ENCODE measurements at regions not wholly inside any gene's neighbourhood (a gene's known extent, or its start where the extent isn't known, plus 50 kb on each side); places are given as distances from the start of the nearest gene placed in this dataset.
A peak's percentile ranks its signal among the peaks of the same experiment; 100 is the strongest.

DNA sequence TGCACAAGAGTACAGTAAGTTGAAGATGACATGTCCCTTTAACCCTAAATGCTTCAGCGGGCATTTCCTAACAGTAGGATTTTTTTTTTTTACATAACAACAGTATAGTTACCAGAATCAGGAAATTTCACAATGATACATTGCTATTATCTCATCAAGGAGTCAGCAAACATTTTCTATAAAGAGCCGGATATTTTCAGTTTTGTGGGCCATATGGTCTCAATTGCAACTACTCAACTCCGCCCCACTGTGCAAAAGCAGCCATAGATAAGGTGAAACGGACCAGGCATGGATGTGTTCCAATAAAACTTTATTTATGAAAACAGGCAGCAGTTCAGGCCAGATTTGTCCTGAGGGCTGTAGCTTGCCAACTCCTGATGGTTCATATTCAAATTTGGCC, 130.6 kb downstream of the SMAD6 start:
- no peak for DNase-seq

DNA sequence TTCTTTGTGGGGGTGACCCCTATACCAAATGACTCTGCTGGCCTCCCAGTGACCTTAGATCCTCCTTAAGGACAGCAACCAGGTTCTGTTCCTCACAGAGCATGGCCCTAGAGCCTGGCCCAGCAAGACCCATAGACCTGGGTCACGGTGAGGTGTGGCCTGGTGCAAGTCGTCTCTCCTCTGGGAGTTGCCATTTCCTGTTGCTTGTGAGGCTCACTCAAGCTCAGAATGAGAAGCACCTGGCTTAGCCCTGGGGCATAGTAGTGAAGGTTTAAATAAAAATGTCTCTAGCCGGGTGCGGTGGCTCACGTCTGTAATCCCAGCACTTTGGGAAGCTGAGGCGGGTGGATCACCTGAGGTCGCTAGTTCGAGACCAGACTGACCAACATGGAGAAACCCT, 131.3 kb downstream of the SMAD6 start:
- no peak for DNase-seq

DNA sequence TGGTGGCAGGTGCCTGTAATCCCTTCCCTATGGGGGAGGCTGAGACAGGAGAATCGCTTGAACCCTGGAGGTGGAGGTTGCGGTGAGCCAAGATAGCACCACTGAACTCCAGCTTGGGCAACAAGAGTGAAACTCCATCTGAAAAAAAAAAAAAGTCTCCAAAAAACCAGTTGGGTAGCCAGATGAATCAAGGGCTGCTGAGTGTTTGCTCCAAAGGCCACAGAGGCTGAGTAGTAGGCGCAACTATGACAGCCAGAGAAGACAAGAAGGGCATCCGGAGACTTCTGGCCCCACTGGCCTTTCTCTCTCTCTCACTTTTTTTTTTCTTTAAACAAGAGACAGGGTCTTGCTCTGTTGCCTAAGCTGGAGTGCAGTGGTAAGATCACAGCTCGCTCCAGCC, 131.8 kb downstream of the SMAD6 start:
- DNase-seq = no peak

DNA sequence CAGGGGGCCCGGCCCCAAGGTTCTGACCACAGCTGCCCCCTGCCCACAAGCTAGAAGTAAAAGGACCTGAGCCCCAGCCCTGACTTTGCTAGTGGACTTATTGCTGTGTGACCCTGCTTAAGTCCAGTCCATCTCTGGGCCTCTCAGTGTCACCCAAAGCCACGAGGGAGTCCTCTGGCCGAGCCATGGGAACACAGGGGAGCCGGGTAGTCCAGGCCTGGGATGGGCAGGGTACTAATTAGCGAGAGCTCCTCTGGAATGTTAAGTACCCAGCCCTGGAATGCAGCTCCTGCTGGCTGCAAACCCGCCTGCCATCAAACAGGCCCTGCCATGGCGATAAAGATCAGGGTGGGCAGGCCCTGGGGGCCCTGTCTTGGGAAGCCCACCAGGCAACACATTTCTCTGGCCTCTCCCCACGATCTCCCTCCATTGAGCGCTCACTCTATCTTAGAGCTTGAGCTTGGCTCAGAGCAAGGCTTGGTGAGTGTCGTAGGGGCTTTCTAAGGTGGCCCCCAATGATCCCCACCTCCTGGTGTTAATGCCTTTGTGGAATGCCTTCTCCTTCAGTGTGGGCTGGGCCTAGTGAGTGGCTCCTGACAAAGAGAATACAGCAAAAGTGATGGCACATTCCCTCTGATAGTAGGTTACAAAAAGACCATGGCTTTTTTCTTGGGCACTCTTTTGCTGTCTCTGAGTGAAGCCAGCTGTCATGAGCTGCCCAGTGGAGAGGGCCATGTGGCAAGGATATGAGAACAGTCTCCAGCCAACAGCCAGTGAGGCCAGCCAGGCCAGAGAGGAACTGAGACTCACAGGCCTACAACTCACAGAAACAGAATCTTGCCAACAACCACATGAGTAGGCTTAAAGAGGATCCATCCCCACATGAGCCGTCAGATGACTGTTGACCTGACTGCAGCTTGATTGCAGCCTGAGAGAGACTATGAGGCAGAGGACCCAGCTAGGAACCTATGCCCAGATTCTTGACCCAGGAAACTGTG, 133.1 kb downstream of the SMAD6 start:
- no peak for DNase-seq

DNA sequence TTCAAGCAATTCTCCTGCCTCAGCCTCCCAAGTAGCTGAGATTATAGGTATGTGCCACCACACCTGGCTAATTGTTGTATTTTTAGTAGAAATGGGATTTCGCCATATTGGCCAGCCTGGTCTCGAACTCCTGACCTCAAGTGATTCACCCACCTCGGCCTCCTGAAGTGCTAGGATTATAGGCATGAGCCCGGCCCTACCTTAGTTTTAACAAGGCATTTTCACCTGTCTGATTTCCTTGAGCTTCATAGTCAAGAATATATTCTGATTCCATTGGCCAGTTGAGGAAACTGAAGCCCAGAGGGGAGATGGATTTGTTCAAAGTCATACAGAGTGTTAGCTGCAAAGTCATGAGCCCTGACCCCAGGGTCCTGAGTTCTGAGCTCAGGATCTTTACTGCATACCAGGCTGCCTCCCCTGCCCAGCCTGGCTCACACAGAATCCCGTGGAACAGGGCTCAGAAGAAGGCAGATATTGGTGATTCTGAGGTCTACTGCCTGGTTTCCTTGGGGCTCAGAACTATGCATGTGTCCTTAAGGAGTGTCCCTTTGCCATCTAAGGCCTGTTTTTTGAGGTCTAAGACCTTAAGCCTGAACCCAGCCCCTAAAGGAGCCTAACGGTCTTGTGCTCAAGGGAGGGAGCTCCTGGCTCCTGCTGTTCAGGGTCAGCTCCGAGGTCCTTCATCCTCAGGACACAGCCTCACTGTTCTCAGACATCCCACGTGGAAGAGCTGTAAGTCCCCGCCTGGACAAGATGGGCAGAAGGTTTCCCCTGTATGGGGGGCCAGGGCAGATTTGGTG, 134.4 kb downstream of the SMAD6 start:
- no peak for DNase-seq

DNA sequence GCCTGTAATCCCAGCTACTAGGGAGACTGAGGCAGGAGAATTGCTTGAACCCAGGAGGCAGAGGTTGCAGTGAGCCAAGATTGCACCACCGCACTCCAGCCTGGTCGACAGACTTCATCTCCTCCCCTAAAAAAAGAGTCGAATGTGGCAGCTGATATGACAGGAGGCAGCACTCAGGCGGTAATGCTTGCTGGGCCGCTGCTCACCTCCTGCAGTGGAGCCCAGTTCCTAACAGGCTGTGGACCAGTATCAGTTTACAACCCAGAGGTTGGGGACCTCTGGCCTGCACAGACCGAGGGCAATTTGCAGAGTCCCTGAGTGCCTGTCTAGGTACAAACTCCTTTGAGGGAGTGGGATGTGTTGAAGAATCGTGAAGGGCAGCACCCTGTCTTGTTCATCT, 136.2 kb downstream of the SMAD6 start:
- DNase-seq = no peak

DNA sequence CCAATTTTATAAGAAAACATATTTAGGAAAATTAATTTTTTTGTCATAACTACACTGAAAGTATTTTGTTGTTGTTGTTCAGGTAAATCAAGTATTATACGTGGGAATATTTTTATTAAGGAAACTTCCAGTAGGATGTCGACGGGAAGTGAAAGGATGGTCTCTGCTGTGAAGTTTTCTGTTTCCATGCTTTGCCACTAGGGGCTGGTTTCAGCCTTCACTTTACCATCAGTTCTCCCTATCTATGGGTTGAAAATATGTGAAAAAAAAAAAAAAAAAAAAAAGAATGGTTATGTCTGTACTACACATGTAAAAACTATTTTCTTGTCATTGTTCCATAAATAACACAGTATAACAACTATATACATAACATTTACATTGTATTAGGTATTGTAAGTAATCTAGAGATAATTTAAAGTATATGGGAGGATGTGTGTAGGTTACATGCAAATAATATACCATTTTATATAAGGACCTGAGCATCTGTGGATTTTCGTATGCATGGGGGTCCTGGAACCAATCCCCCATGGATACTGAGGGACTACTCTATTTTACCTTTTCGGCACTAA, 136.7 kb downstream of the SMAD6 start:
- peak; percentile 77 for DNase-seq

DNA sequence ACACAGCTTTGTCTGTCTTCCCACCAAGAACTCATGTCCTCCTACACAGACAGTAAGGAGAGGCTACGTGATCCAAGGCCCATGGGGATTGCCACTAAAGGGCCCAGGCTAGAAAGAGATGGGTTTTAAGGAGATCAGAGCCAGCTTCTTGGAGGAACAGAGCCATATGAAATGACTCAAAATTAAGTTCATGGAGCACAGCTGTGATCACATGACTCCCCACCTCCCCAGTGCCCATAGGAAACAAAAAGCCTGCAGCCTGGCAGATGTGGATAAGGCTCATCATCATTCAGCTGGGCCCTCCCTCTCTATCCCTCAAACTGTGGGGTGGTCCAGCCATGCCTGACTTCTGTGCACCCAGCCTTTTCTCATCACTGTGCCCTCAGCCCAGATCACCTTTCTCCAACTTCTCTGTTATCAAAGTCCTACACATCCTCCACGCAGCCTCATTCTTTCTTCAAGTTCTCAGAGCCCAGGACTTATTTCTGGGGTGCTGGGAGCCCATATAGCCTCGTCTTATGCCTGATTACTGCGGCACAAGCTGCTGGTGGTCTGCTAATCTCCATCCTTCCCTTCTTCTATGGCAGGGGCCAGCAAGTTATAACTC, 137.6 kb downstream of the SMAD6 start:
- DNase-seq = no peak

DNA sequence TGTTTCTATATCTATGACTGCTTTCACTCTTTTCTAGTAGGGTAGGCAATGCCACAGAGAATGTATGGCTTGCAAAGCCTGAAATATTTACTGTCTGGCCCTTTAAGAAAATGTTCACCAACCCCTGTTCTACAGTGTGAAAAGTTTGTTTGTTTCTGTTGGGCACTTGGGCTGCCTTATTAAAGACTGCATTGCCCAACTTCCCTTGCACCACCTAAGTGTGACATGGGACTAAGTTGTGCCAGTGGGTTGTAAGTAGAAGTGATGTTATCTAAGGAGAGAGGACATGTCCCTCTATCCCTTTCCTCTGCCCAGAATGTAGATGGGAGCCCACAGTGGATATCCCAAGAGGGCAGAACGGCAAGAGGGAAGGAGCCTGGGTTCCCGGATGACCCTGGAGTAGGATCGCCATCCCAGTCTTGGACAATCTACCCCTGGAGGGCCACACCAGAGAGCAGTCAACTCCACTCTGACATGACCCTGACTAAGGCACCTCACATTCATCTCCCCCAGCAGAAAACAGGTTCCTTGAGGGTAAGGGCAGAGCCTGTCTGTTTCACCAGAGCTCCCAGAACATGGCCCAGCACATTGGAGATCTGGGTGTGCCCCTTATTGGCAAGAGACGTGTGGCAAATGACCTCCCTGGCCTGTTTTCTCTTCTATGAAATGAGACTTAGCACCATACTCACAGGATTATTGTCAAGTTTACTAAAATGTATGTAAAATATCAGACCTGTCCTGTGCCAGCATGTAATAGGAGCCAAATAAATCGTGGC, 138.8 kb downstream of the SMAD6 start:
- DNase-seq = no peak

DNA sequence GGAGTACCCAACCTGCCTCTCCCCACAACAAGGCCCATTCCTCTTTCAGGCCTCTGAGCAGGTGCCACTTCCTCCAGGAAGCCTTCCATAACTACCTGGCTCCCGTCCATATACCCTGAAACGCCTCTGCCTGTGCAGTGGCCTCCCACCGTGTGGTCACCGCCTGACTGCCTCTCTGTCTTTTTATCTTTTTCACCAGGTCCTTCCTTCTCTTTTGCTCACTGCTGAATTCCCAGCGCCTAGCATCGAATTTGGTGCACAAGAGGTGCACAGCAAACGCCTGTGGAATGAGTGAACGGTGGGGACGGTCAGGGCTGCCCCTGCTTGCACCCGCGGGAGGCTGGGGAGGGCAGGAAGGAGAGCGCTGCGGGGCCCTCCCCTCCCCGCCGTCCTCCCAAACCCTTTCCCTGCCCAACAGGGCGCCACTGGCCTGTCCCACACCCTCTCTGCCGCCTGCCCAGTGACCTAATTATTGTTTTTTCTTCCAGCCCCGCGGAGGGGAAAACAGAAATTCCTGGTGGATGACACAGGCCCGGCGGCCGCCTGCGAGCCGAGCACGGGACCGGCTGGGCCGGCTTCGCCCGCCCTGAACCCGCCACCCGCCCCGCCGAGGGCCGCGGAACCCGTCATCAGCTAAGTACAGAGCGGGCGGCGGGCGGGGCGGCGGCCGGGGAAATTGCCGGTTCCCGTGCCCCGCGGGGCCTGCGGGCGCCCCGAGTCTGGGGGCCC, 140.1 kb downstream of the SMAD6 start:
- peak; percentile 88 for DNase-seq

DNA sequence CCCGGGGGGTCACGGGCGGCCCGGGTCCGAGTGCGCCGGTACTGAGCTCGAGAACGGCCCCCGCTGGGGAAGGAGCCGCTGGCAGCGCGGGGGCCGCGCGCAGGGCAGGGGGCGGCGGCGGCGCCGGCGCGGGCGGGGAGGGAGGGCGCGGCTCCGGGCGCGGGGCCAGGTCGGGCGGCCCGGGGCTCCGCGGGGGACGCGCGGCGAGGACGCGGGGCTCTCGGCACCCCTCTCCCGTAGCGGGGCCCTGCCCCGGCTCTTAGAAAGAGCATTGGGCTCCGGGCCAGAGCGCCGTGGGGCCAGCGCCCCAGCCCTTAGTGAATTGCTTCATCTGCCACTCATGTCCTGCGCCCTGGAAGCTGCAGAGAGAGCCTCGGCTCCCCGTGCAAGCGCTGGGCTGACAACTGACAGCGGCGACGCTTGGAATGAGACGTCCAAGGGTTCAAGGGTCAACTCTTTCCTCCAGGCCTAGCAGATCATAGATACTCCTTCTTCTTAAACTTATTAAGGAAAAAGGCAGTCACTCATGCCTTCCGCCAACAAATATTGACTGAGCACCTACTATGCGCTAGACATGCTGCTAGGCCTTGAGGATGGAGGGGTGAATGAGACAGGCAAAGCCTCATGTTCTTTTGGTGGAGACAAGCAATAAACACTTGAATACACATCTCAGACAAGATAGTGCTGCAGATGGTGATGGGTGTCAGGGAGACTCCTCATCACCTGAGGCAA, 140.8 kb downstream of the SMAD6 start:
- DNase-seq = peak; percentile 73

DNA sequence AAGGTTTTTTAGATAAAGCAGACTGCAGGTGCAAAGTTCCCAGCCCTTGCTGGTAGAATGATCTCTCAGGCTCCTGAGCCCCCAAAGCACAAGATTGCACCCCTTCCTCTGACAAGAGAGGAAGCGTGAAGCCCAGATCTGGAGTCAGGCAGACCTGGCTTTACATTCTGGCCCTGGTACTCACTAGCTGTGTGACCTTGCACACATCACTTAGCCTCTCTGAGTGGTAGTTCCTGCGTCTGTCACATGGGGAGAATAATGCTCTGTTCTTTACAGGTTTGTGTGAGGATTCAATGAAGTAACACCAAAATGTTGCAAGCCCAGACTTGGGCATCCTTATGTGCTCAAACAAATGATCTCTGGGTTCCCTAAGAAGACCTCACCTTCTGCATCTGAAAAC, 141.5 kb downstream of the SMAD6 start:
- no peak for DNase-seq

DNA sequence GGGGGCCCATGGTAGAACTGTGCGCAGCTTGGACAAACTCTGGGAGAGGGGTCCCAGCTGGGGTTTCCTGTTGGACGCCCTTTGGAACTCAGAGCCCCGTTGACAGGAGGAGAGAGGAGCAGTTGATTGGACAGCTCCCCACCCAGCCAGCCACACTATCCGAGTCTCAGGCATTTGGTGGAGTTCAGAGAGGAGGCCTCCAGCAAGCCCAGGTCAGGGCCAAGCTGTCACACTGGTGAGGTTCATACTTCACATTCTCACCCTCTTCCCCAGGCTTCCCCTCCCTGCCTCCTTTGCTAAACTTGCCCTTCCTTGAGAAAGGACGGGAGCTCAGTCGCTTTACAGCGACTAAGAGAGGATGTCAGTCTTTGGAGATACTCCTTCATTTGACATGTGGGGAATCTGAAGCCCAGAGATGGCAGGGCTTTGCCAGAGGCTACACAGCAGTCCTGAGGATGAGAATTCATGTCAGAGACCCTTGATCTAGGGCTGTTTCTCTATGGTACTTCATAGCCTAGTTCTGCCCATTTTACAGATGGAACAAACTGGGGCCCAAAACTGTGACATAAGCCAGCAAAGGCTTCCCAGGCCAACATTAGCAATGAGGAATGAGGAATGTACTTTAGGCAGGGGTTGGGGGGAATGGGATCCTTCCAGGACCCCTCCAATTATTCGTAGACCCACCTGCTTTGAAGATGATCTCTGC, 142.2 kb downstream of the SMAD6 start:
- no peak for DNase-seq

DNA sequence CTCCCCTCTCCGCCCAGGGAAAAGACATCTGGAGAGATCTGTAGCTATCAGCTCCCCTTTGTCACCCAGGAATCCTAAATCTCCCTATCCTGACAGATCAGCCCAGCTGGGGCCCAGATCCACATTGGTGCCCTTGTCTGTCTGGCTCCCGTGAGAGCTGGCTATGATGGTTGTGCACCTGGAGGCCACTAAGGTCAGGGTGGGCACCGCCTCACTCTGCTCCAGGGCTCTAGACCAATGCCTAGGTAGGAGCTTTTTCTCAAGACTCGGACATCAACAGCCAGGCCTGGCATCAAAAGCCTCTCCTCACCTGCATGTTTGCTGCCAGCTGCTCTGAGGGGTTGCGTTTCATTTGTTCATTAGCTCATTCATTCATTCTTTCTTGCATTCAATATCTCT, 142.7 kb downstream of the SMAD6 start:
- no peak for DNase-seq

DNA sequence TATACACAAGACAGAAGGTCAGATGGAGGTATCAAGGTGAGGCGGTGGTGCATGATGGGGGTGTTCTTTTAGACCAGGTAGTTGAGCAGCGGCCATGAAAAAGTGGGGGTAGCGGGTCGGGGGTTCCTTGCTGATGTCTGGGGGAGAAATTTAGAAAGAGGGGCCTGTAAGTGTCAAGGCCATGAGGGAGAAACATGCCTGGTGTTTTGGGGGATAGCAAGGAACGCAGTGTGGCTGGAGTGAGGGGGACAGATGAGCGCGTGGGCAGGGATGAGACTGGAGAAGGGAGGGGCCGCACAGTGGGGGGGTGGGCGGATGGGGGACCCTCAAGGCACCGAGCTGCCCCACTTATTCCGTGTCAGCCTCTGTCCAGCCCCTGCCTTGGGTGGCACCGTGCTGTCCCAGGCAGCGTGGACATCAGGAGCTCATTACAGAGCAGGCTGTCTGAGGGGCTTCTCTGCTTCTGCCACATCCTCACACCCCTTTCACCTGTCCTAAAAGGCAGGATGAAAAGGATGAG, 143.3 kb downstream of the SMAD6 start:
- DNase-seq = no peak

DNA sequence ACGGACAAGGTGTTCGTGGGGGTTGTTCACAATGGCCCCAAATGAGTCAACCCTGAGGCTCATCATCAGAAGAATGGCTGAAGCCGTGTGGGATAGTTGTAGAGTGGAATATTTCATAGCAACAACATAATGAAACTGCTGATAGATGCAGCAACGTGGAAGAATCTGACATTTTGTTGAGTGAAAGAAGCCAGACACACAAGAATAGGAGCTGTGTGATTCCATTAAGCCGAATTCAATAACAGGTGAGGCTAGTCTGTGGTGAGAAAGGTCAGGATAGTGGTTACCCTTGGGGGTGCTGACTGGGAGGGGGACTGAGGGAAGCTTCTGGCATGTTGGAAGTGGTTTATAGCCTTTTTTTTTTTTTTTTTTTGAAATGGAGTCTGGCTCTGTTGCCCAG, 144.0 kb downstream of the SMAD6 start:
- DNase-seq = no peak

DNA sequence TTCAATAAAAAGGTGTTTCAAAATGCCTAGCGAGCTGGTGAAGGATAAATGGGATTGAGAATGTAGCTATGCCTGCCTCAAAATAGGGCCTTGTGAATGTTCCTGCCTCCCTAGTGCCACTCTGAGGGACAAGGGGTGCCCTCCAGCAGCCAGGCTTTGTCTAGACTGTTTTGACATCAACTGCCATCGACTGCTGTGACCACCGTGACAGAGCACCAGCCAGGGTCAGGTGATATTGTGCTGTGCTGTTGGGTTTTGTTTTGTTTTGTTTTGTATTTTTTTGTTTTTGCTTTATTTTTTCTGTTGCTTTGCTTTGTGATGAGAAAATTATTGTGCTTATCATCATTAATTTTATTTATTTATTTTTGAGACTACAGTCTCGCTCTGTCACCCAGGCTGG, 144.8 kb downstream of the SMAD6 start:
- DNase-seq = no peak

DNA sequence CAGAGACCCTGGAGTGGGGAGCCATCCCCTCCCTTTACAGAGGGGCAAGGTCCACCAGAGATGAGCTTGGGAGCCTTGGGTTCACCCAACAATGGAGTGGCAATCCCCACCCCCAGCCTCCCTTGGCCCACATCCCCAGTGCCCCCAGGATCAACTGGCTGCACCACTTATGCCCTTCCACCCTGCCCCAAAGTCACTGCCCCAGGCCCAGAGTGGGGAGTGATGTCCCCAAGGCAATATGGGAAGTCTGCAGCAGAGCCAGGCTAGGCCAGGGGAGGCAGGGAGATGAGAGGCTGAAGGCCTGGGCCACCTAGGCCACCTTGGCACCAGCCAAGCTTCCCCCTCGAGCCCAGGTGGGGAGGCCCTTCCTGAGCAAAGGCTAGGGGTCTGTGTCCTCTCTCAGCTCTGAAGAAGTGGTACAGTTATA, 145.5 kb downstream of the SMAD6 start:
- DNase-seq = no peak

DNA sequence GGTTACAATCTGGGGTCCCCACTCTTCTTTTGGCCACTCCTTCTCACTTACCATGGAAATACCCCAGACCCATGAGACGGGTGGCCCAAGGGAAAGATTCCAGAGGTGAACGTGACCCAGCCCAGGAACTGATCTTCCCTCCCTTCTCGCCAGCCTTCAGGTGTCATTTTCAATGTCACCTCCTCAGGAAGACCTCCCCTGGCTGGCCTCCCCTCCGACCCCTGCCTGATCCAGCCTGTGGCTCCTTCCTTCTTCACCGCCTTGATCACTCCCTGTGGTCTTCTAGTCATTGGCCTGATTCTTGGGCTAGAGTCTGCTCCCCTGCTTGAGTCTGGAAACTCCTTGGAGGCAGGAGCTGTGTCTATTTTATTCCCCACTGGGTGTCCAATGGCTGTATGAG, 146.1 kb downstream of the SMAD6 start:
- no peak for DNase-seq
